ENCODE measurements at regions not wholly inside any gene's neighbourhood (a gene's known extent, or its start where the extent isn't known, plus 50 kb on each side); places are given as distances from the start of the nearest gene placed in this dataset.

- no peaks in the 10 kb centered on the region for H3K27me3 ChIP-seq (ENCODE audit: insufficient read depth, low read depth, severe bottlenecking)
- peak overlapping the region; percentile 7; the same call in 1 of the 2 replicates for H3K27ac ChIP-seq
- no peak for TF ChIP-seq CTCF (IDR thresholded peaks at IDR 0.05; ENCODE audit: low read depth, low read length)
- no peaks in the 10 kb centered on the region for H3K36me3 ChIP-seq
- no peaks in the 10 kb centered on the region for H3K9me3 ChIP-seq (ENCODE audit: severe bottlenecking)
- H3K4me3 ChIP-seq (ENCODE audit: low read depth, low read length): no peak overlapping the region
- DNase-seq: peak; percentile 75
Observed at GRCh38 chr1:5659606-5660005, 332.6 kb downstream of the NPHP4 start.

GRCh38 chr1:5658340-5659316, 333.6 kb downstream of the NPHP4 start:
- Histone ChIP-seq H3K4me3 (ENCODE audit: low read depth, low read length) (no peak overlapping the region), H3K27me3 (ENCODE audit: insufficient read depth, low read depth, severe bottlenecking) (no peaks in the 10 kb centered on the region), H3K27ac (no peak overlapping the region), H3K9me3 (ENCODE audit: severe bottlenecking) (peaks cover 2% of the 10 kb centered on the region), H3K36me3 (no peaks in the 10 kb centered on the region)
- DNase-seq: no peak
- TF ChIP-seq CTCF (IDR thresholded peaks at IDR 0.05; ENCODE audit: low read depth, low read length): no peak

- H3K4me3 ChIP-seq (ENCODE audit: low read depth, low read length): no peak overlapping the region
- H3K27ac ChIP-seq: no peak overlapping the region
- no peaks in the 10 kb centered on the region for H3K36me3 ChIP-seq
- DNase-seq: no peak
- TF ChIP-seq CTCF (IDR thresholded peaks at IDR 0.05; ENCODE audit: low read depth, low read length): no peak
- no peaks in the 10 kb centered on the region for H3K27me3 ChIP-seq (ENCODE audit: insufficient read depth, low read depth, severe bottlenecking)
- H3K9me3 ChIP-seq (ENCODE audit: severe bottlenecking): peaks cover 2% of the 10 kb centered on the region
Observed at GRCh38 chr1:5651964-5652821, 340.0 kb downstream of the NPHP4 start.

- Histone ChIP-seq H3K27ac (no peak overlapping the region), H3K27me3 (ENCODE audit: insufficient read depth, low read depth, severe bottlenecking) (no peaks in the 10 kb centered on the region), H3K36me3 (no peaks in the 10 kb centered on the region), H3K9me3 (ENCODE audit: severe bottlenecking) (peaks cover 2% of the 10 kb centered on the region), H3K4me3 (ENCODE audit: low read depth, low read length) (no peak overlapping the region)
- DNase-seq: no peak
- TF ChIP-seq CTCF (IDR thresholded peaks at IDR 0.05; ENCODE audit: low read depth, low read length): no peak
Observed at GRCh38 chr1:5651473-5651872, 340.8 kb downstream of the NPHP4 start.

- H3K27me3 ChIP-seq (ENCODE audit: insufficient read depth, low read depth, severe bottlenecking): no peaks in the 10 kb centered on the region
Observed at GRCh38 chr1:5651027-5651410, 341.2 kb downstream of the NPHP4 start.

More at GRCh38 chr1:5651027-5651410, 341.2 kb downstream of the NPHP4 start:
- no peak overlapping the region for H3K4me3 ChIP-seq (ENCODE audit: low read depth, low read length)
- no peak for DNase-seq
- no peak for TF ChIP-seq CTCF (IDR thresholded peaks at IDR 0.05; ENCODE audit: low read depth, low read length)
- H3K36me3 ChIP-seq: no peaks in the 10 kb centered on the region
- H3K9me3 ChIP-seq (ENCODE audit: severe bottlenecking): peaks cover 4% of the 10 kb centered on the region
- no peak overlapping the region for H3K27ac ChIP-seq
